ENCODE measurements at regions not wholly inside any gene's neighbourhood (a gene's known extent, or its start where the extent isn't known, plus 50 kb on each side); places are given as distances from the start of the nearest gene placed in this dataset.

- Mint-ChIP-seq H3K4me1 (no peaks in the 10 kb centered on the region), H3K27me3 (no peaks in the 10 kb centered on the region), H3K27ac (no peak overlapping the region), H3K4me3 (no peak overlapping the region), H3K9me3 (ENCODE audit: insufficient read depth) (no peaks in the 10 kb centered on the region)
- ChIA-PET POLR2A (no interaction called here), CTCF (no interaction called here)
- no peak for TF ChIP-seq CTCF (IDR thresholded peaks at IDR 0.05)
- intact Hi-C loops (cut with micrococcal nuclease): no loop called here
- ATAC-seq (ENCODE audit: low read depth) (no peak), DNase-seq (no peak)
- no peak overlapping the region for H2AFZ ChIP-seq (ENCODE audit: insufficient read depth, low read depth, low read length, poor library complexity, severe bottlenecking)
- H3K4me1 ChIP-seq (ENCODE audit: control insufficient read depth in 2 of 2, insufficient read depth in 2 of 2, low read length in 2 of 2): no peaks in the 10 kb centered on the region
- no peak overlapping the region for H3K27ac ChIP-seq (ENCODE audit: low read length in 2 of 2)
- no peaks in the 10 kb centered on the region for H3K27me3 ChIP-seq (replicated peaks in 1 of 4; ENCODE audit: control extremely low read depth in 1 of 4, control insufficient read depth in 3 of 4, insufficient read depth in 4 of 4, low read length in 3 of 4)
- H3K9ac ChIP-seq (ENCODE audit: low read length): no peak overlapping the region
- H4K20me1 ChIP-seq (ENCODE audit: control insufficient read depth, insufficient read depth, low read length, poor library complexity, severe bottlenecking): no peaks in the 10 kb centered on the region
- no peaks in the 10 kb centered on the region for H3K36me3 ChIP-seq (replicated peaks in 1 of 2; ENCODE audit: control extremely low read depth in 1 of 2, control insufficient read depth in 1 of 2, extremely low read depth in 1 of 2, insufficient read depth in 2 of 2, low read length in 1 of 2)
- peaks cover 0 to 20% (median 0%) of the 10 kb centered on the region in 3 donors for H3K9me3 ChIP-seq (ENCODE audit: control extremely low read depth in 1 of 3, control insufficient read depth in 2 of 3, insufficient read depth in 1 of 3, low read length in 2 of 3)
- 86% methylated on average over 9 of the region's 10 CpGs for WGBS (ENCODE audit: insufficient coverage)
- H3K79me2 ChIP-seq (ENCODE audit: control insufficient read depth, insufficient read depth, low read length): no peaks in the 10 kb centered on the region
- no peak overlapping the region for H3K4me2 ChIP-seq (replicated peaks; ENCODE audit: low read depth, low read length, poor library complexity, severe bottlenecking)
- no peak overlapping the region for H3K4me3 ChIP-seq (ENCODE audit: control extremely low read depth in 1 of 5, extremely low read depth in 1 of 5, insufficient read depth in 1 of 5, low read depth in 2 of 5, low read length in 4 of 5)
These were observed 105.7 kb upstream of the SOX1 start for GRCh38 chr13:111961236-111961635.

- no peaks in the 10 kb centered on the region for H3K36me3 ChIP-seq (replicated peaks in 1 of 2; ENCODE audit: control extremely low read depth in 1 of 2, control insufficient read depth in 1 of 2, extremely low read depth in 1 of 2, insufficient read depth in 2 of 2, low read length in 1 of 2)
- TF ChIP-seq EZH2 (IDR thresholded peaks at IDR 0.05; ENCODE audit: borderline replicate concordance, insufficient read depth, low read depth, low read length, poor library complexity, severe bottlenecking) (no peak), CTCF (IDR thresholded peaks at IDR 0.05) (no peak)
- H3K27me3 ChIP-seq (replicated peaks in 1 of 4; ENCODE audit: control extremely low read depth in 1 of 4, control insufficient read depth in 3 of 4, insufficient read depth in 4 of 4, low read length in 3 of 4): no peaks in the 10 kb centered on the region
- no peaks in the 10 kb centered on the region for H3K79me2 ChIP-seq (ENCODE audit: control insufficient read depth, insufficient read depth, low read length)
- no peak overlapping the region for H2AFZ ChIP-seq (ENCODE audit: insufficient read depth, low read depth, low read length, poor library complexity, severe bottlenecking)
- intact Hi-C loops (cut with micrococcal nuclease): no loop called here
- H3K4me3 ChIP-seq (ENCODE audit: control extremely low read depth in 1 of 5, extremely low read depth in 1 of 5, insufficient read depth in 1 of 5, low read depth in 2 of 5, low read length in 4 of 5): no peak overlapping the region
- ChIA-PET CTCF (no interaction called here), POLR2A (no interaction called here)
- WGBS (ENCODE audit: insufficient coverage): 87% methylated on average over 9 of the region's 11 CpGs
- no peaks in the 10 kb centered on the region for H4K20me1 ChIP-seq (ENCODE audit: control insufficient read depth, insufficient read depth, low read length, poor library complexity, severe bottlenecking)
- no peak overlapping the region for H3K27ac ChIP-seq (ENCODE audit: low read length in 2 of 2)
- no peak overlapping the region for H3K27ac Mint-ChIP-seq
- no peaks in the 10 kb centered on the region for H3K4me1 ChIP-seq (ENCODE audit: control insufficient read depth in 2 of 2, insufficient read depth in 2 of 2, low read length in 2 of 2)
- no peak overlapping the region for H3K9ac ChIP-seq (ENCODE audit: low read length)
- H3K4me2 ChIP-seq (replicated peaks; ENCODE audit: low read depth, low read length, poor library complexity, severe bottlenecking): no peak overlapping the region
- no peaks in the 10 kb centered on the region for H3K4me1 Mint-ChIP-seq
- H3K9me3 ChIP-seq (ENCODE audit: control extremely low read depth in 1 of 3, control insufficient read depth in 2 of 3, insufficient read depth in 1 of 3, low read length in 2 of 3): peaks cover 0 to 15% (median 0%) of the 10 kb centered on the region in 3 donors
- no peak for DNase-seq
- H3K27me3 Mint-ChIP-seq: no peaks in the 10 kb centered on the region
- H3K4me3 Mint-ChIP-seq: no peak overlapping the region
- no peaks in the 10 kb centered on the region for H3K9me3 Mint-ChIP-seq (ENCODE audit: insufficient read depth)
- no peak for ATAC-seq (ENCODE audit: low read depth)
These were observed 105.2 kb upstream of the SOX1 start for GRCh38 chr13:111961651-111962192.

Measured in B cell (primary cell).